Adrenal gland (tissue), 9 donors: ENCODE measurements at regions not wholly inside any gene's neighbourhood (a gene's known extent, or its start where the extent isn't known, plus 50 kb on each side); places are given as distances from the start of the nearest gene placed in this dataset.

ENCODE experiments used
- DNase-seq, 7 donors: peaks; one replicate each; pipeline ENCODE4 v3.0.0-alpha.2; 2019 to 2020
- H3K27ac ChIP-seq, 5 donors: fragments of 200-600 bp; sonication (generic) in 4 of 5; 1 replicate in 3 of 5; 2 replicates in 2 of 5; pipeline versions ENCODE4 v1.5.1 to v1.8.0; 2016 to 2020; ENCODE audit warnings: mild to moderate bottlenecking in 1 of 5
- H3K27me3 ChIP-seq: fragments of 200-600 bp; 2 replicates; pipeline ENCODE4 v1.8.0; 2021
- H3K36me3 ChIP-seq, 2 donors: fragments of 200-600 bp; replicated peaks in 1 of 2; 1 replicate in 1 of 2; 2 replicates in 1 of 2; pipeline versions ENCODE4 v1.5.1 to v1.8.0; 2018 to 2022
- H3K4me1 ChIP-seq, 2 donors: fragments of 200-600 bp; replicated peaks in 1 of 2; 1 replicate in 1 of 2; 2 replicates in 1 of 2; pipeline versions ENCODE4 v1.5.1 to v1.8.0; 2018 to 2021
- H3K4me3 ChIP-seq, 4 donors: fragments of 200-600 bp; sonication (generic) in 3 of 4; one replicate each; pipeline ENCODE4 v1.5.1; 2016 to 2018
- H3K9me3 ChIP-seq, 3 donors: fragments of 200-600 bp; sonication (generic) in 1 of 3; replicated peaks in 1 of 3; 1 replicate in 2 of 3; 2 replicates in 1 of 3; pipeline versions ENCODE4 v1.5.1 to v1.8.0; 2016 to 2021
- POLR2A ChIP-seq, 2 donors: fragments of 450-650 bp; IDR thresholded peaks; one replicate each; pipeline ENCODE4 v1.6.1; 2017; ENCODE audit warnings: antibody characterized with exemption in 2 of 2, mild to moderate bottlenecking in 2 of 2, moderate library complexity in 1 of 2
- WGBS, 4 donors: extraction: QIAGEN DNeasy Blood & Tissue Kit in 2 of 4; methylation state at CpG; one replicate each; pipeline versions ENCODE4 v1.1.5 to v1.1.7; 2013 to 2017; 5-methylcytosine and 5-hydroxymethylcytosine counted together
- intact Hi-C, 2 donors: fragments of 100-400 bp; cut with DNase I; formaldehyde crosslinking; loops; one replicate each; pipeline versions ENCODE4 v1.14.1 to v1.15.0; 2022 to 2023
- TF ChIP-seq, protein P1 (sequence below), 6 experiments: fragments of 450-650 bp in 4 of 6; fragments of 200-600 bp in 2 of 6; sonication (generic) in 1 of 6; IDR thresholded peaks; 1 replicate in 5 of 6; 2 replicates in 1 of 6; pipeline versions ENCODE4 v1.5.1 to v1.8.0; 2016 to 2021; ENCODE audit warnings: antibody characterized with exemption in 6 of 6, mild to moderate bottlenecking in 2 of 6, moderate library complexity in 1 of 6
- donor health status: healthy with polysubstance abuse.
- donor health status: Bipolar disorder and iron deficiency.
- donor health status: DM: yes; HTN: yes; CAD: no.
- donor health status: DM: no; HTN: no; CAD: no.
- donor health status: DM: no; HTN: no; CAD: no.

DNA sequence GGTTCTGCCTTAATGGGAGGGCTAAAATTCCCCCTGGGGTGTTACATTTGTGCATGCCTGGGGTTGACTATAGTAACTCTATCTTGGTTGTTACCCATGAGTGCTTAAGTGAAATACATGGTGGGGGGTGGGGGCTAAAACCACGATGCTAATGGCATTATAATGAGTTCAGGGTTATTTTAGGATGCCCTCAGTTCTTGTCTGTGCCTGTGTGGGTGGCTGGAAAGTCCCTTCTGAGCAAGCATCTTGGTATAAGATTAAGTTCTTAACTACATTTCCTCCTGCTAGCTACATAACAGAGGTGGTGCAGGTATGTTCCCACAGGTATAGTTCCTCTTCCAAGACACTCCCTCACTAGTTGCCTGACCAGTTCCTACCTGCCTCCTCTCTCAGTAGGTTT, 822.3 kb downstream of the LRFN5 start:
- TF ChIP-seq, protein P1, sequence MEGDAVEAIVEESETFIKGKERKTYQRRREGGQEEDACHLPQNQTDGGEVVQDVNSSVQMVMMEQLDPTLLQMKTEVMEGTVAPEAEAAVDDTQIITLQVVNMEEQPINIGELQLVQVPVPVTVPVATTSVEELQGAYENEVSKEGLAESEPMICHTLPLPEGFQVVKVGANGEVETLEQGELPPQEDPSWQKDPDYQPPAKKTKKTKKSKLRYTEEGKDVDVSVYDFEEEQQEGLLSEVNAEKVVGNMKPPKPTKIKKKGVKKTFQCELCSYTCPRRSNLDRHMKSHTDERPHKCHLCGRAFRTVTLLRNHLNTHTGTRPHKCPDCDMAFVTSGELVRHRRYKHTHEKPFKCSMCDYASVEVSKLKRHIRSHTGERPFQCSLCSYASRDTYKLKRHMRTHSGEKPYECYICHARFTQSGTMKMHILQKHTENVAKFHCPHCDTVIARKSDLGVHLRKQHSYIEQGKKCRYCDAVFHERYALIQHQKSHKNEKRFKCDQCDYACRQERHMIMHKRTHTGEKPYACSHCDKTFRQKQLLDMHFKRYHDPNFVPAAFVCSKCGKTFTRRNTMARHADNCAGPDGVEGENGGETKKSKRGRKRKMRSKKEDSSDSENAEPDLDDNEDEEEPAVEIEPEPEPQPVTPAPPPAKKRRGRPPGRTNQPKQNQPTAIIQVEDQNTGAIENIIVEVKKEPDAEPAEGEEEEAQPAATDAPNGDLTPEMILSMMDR (IDR thresholded peaks at IDR 0.05), result no peak
- TF ChIP-seq POLR2A (IDR thresholded peaks at IDR 0.05), result no peak
- Histone ChIP-seq H3K27me3 (no peaks in the 10 kb centered on the region), H3K4me1 (no peaks in the 10 kb centered on the region), H3K36me3 (no peaks in the 10 kb centered on the region), H3K9me3 (no peaks in the 10 kb centered on the region), H3K4me3 (no peak overlapping the region), H3K27ac (no peak overlapping the region)
- intact Hi-C loops, result no loop called here
- 29 to 50% (median 36%) methylated on average over 1 of the region's 1 CpG for WGBS, 4 donors
- no peak for DNase-seq

DNA sequence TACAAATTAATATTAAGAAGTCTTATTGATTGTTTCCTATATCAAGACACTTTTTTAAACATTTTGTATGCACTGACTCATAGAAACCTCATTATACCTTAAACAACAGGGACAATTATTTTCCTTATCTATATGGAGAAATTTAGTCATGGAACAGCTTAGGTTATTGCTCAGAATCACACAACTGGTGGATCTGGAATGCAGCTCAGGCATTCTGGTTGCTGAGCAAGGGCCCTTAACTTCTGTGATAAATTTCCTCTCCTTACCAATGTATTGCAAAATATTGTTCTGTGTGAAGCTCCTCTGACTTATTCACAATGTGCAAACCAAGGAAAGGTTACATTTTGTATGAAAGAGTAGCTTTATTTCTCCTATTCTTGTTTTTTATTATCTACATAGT, 817.8 kb downstream of the LRFN5 start:
- Histone ChIP-seq H3K27me3 (no peaks in the 10 kb centered on the region), H3K4me3 (no peak overlapping the region), H3K27ac (no peak overlapping the region), H3K9me3 (no peaks in the 10 kb centered on the region), H3K36me3 (no peaks in the 10 kb centered on the region), H3K4me1 (no peaks in the 10 kb centered on the region)
- no peak for DNase-seq
- TF ChIP-seq, protein P1 (IDR thresholded peaks at IDR 0.05), result no peak
- no peak for TF ChIP-seq POLR2A (IDR thresholded peaks at IDR 0.05)
- intact Hi-C loops, result no loop called here

DNA sequence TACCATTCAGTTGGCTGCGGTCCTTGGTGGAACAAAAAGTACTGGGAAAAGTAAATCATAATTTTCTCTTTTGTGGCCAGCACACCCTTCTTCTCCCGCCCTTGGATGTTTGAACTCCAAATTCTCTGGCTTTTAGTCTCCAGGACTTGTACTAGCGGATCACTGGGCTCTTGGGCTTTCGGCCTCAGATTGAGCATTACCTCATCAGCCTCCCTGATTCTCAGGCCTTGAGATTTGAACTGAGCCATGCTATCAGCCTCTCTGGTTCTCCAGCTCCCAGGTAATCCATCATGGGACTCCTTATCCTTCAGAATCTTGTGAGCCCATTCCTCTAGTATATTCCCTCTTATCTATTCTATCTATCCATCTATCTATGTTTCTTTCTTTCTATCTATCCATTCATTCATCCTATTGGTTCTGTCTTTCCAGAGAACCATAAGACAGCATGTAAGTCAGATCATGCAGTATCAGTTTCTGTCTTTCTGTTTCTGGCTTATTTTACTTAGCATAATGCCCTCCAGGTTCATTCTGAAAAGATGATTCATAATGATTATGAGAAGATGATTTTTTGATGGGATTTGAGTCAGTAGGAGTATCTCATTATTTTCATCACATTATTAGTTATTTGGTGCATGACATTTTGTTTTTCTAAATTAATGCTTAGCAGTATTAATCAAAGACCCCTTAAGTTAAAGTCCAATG, 814.9 kb downstream of the LRFN5 start:
- no peaks in the 10 kb centered on the region for H3K36me3 ChIP-seq
- 77 to 88% (median 83%) methylated on average over 4 of the region's 4 CpGs for WGBS, 4 donors
- H3K4me3 ChIP-seq, result no peak overlapping the region
- no peak for DNase-seq
- H3K27ac ChIP-seq, result no peak overlapping the region
- intact Hi-C loops, result no loop called here
- H3K9me3 ChIP-seq, result no peaks in the 10 kb centered on the region
- H3K4me1 ChIP-seq, result no peaks in the 10 kb centered on the region
- TF ChIP-seq, protein P1 (IDR thresholded peaks at IDR 0.05), result no peak
- no peaks in the 10 kb centered on the region for H3K27me3 ChIP-seq

DNA sequence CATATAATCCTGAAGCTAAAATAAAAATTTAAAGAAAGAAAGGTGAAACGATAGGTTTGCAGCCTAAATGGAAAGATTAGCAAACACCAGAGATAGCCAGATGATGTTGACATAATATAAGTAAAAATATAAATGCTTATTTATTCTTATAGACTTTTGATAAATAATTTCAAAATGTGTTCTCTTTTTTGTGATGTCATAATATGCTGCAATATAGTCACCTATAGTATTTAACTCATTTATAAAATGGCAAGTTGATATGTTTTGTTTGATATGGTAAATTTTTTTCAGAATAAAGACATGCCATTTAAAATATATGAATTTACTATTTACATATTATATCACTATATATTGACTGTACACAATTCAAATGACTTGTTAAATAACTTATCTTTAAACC, 813.4 kb downstream of the LRFN5 start:
- WGBS, 4 donors, result 63 to 87% (median 77%) methylated on average over 1 of the region's 1 CpG
- no peaks in the 10 kb centered on the region for H3K36me3 ChIP-seq
- TF ChIP-seq, protein P1 (IDR thresholded peaks at IDR 0.05), result no peak
- H3K4me3 ChIP-seq, result no peak overlapping the region
- H3K27ac ChIP-seq, result no peak overlapping the region
- no peaks in the 10 kb centered on the region for H3K27me3 ChIP-seq
- H3K4me1 ChIP-seq, result no peaks in the 10 kb centered on the region
- DNase-seq, result no peak
- H3K9me3 ChIP-seq, result no peaks in the 10 kb centered on the region
- intact Hi-C loops, result no loop called here
